ENCODE measurements at regions not wholly inside any gene's neighbourhood (a gene's known extent, or its start where the extent isn't known, plus 50 kb on each side); places are given as distances from the start of the nearest gene placed in this dataset.

GRCh38 chr13:94956417-94957110 is 244.2 kb upstream of the SOX21 start:
- Histone ChIP-seq H3K4me1 (no peaks in the 10 kb centered on the region), H3K36me3 (no peaks in the 10 kb centered on the region), H3K4me3 (no peak overlapping the region), H3K27me3 (no peaks in the 10 kb centered on the region), H3K27ac (no peak overlapping the region), H3K9me3 (no peaks in the 10 kb centered on the region)
- DNase-seq (ENCODE audit: low spot score in 2 of 2): no peak
- WGBS: 83% methylated on average over 5 of the region's 5 CpGs
- TF ChIP-seq EP300 (IDR thresholded peaks at IDR 0.05): no peak
- TF ChIP-seq POLR2AphosphoS5 (IDR thresholded peaks at IDR 0.05): no peak
- TF ChIP-seq POLR2A (IDR thresholded peaks at IDR 0.05): no peak
- TF ChIP-seq CTCF (IDR thresholded peaks at IDR 0.05): no peak

- Histone ChIP-seq H3K4me3 (no peak overlapping the region), H3K27me3 (no peaks in the 10 kb centered on the region), H3K9me3 (no peaks in the 10 kb centered on the region), H3K27ac (no peak overlapping the region), H3K4me1 (no peaks in the 10 kb centered on the region), H3K36me3 (no peaks in the 10 kb centered on the region)
- DNase-seq (ENCODE audit: low spot score in 2 of 2): no peak
- TF ChIP-seq POLR2A (IDR thresholded peaks at IDR 0.05) (no peak), CTCF (IDR thresholded peaks at IDR 0.05) (no peak), EP300 (IDR thresholded peaks at IDR 0.05) (no peak), POLR2AphosphoS5 (IDR thresholded peaks at IDR 0.05) (no peak)
Observed at GRCh38 chr13:94952787-94953186, 240.4 kb upstream of the SOX21 start.

DNA sequence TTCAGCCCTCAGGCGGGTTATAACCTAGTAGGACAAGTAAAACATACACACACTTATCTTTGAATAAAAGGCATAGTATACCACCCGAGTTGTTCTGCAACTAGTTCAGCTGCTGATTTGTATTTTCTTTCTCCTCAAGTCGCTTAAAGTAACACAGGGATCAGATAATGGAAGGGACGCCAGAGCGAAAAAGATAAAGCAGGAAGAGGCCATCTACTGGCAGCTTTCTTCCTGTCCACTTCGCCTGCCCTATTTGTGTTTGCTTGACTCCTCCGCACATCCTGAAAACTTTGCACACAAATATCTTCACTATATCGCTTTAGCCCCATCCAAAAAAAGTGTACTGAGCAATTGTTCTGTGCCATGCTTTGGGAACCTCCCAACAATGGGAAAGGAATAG is 238.0 kb upstream of the SOX21 start:
- WGBS: 63% methylated on average over 8 of the region's 8 CpGs
- no peak for TF ChIP-seq EP300 (IDR thresholded peaks at IDR 0.05)
- TF ChIP-seq POLR2A (IDR thresholded peaks at IDR 0.05): no peak
- TF ChIP-seq CTCF (IDR thresholded peaks at IDR 0.05): no peak
- no peak for TF ChIP-seq POLR2AphosphoS5 (IDR thresholded peaks at IDR 0.05)

GRCh38 chr13:94947965-94948371 is 235.6 kb upstream of the SOX21 start:
- H3K27me3 ChIP-seq: no peaks in the 10 kb centered on the region
- no peaks in the 10 kb centered on the region for H3K9me3 ChIP-seq
- no peak for DNase-seq (ENCODE audit: low spot score in 2 of 2)
- WGBS: 75% methylated on average over 7 of the region's 7 CpGs
- TF ChIP-seq CTCF (IDR thresholded peaks at IDR 0.05): no peak
- no peak for TF ChIP-seq EP300 (IDR thresholded peaks at IDR 0.05)
- no peak for TF ChIP-seq POLR2A (IDR thresholded peaks at IDR 0.05)
- no peak for TF ChIP-seq POLR2AphosphoS5 (IDR thresholded peaks at IDR 0.05)
- H3K36me3 ChIP-seq: no peaks in the 10 kb centered on the region
- no peak overlapping the region for H3K4me3 ChIP-seq
- no peak overlapping the region for H3K27ac ChIP-seq
- H3K4me1 ChIP-seq: no peaks in the 10 kb centered on the region

More for the DNA sequence above, 238.0 kb upstream of the SOX21 start:
- no peak overlapping the region for H3K27ac ChIP-seq
- DNase-seq (ENCODE audit: low spot score in 2 of 2): no peak
- no peak overlapping the region for H3K4me3 ChIP-seq
- no peaks in the 10 kb centered on the region for H3K9me3 ChIP-seq
- no peaks in the 10 kb centered on the region for H3K27me3 ChIP-seq
- H3K4me1 ChIP-seq: no peaks in the 10 kb centered on the region
- H3K36me3 ChIP-seq: no peaks in the 10 kb centered on the region

DNA sequence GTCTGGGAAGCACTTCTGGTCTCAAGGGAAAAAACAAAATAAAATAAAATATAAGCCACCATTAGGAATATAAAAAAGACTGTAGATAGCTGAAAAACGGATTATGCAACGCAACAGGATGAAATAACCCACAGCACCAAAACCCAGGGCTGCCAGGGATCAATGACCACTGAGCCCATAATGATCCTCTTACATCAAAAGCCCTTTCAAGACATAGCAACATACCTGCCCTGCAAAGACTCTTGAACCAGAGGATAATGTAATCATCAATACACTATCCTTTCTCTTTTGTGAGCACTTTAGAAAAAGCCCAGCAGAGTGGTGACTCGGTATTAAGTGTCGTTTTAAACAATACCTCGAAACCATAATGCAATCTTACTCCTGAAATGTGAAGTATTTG is 235.0 kb upstream of the SOX21 start:
- WGBS: 83% methylated on average over 5 of the region's 5 CpGs
- Histone ChIP-seq H3K4me1 (no peaks in the 10 kb centered on the region), H3K4me3 (no peak overlapping the region), H3K36me3 (no peaks in the 10 kb centered on the region), H3K9me3 (no peaks in the 10 kb centered on the region), H3K27me3 (no peaks in the 10 kb centered on the region), H3K27ac (no peak overlapping the region)
- no peak for DNase-seq (ENCODE audit: low spot score in 2 of 2)
- TF ChIP-seq CTCF (IDR thresholded peaks at IDR 0.05) (no peak), POLR2A (IDR thresholded peaks at IDR 0.05) (no peak), EP300 (IDR thresholded peaks at IDR 0.05) (no peak), POLR2AphosphoS5 (IDR thresholded peaks at IDR 0.05) (no peak)

All from suprapubic skin (tissue), 4 donors.